Liver (tissue), 8 donors: ENCODE measurements at regions not wholly inside any gene's neighbourhood (a gene's known extent, or its start where the extent isn't known, plus 50 kb on each side); places are given as distances from the start of the nearest gene placed in this dataset.

Source experiments
- DNase-seq: peaks from one replicate; pipeline ENCODE4 v3.0.0-alpha.2; 2017; ENCODE audit warnings: low spot score
- H3K27ac ChIP-seq, 2 donors: one replicate each; pipeline ENCODE4 v1.7.0; 2013; ENCODE audit warnings: inconsistent platforms in 2 of 2, low read length in 2 of 2, control low read depth in 1 of 2, low read depth in 1 of 2, mild to moderate bottlenecking in 1 of 2
- H3K27me3 ChIP-seq, 4 donors: one replicate each; pipeline versions ENCODE4 v1.6.1 to v1.7.0; 2013; ENCODE audit warnings: low read length in 3 of 4, inconsistent platforms in 1 of 4, mild to moderate bottlenecking in 1 of 4, moderate library complexity in 1 of 4; ENCODE audit not compliant: control insufficient read depth in 4 of 4, insufficient read depth in 4 of 4
- H3K36me3 ChIP-seq, 4 donors: one replicate each; pipeline versions ENCODE4 v1.6.1 to v1.7.0; 2013; ENCODE audit warnings: low read length in 3 of 4, mild to moderate bottlenecking in 3 of 4, low read depth in 1 of 4, moderate library complexity in 1 of 4; ENCODE audit not compliant: control insufficient read depth in 4 of 4, insufficient read depth in 3 of 4
- H3K4me1 ChIP-seq, 4 donors: one replicate each; pipeline versions ENCODE4 v1.6.1 to v1.7.0; 2013; ENCODE audit warnings: low read length in 3 of 4, mild to moderate bottlenecking in 3 of 4, moderate library complexity in 1 of 4; ENCODE audit not compliant: control insufficient read depth in 4 of 4, insufficient read depth in 4 of 4
- H3K4me3 ChIP-seq, 3 donors: one replicate each; pipeline versions ENCODE4 v1.6.1 to v1.7.0; 2013; ENCODE audit warnings: low read length in 3 of 3, control low read depth in 1 of 3, low read depth in 1 of 3, mild to moderate bottlenecking in 1 of 3
- H3K9ac ChIP-seq, 2 donors: one replicate each; pipeline ENCODE4 v1.7.0; 2013; ENCODE audit warnings: low read length in 2 of 2, mild to moderate bottlenecking in 2 of 2, moderate library complexity in 2 of 2, control low read depth in 1 of 2, low read depth in 1 of 2
- H3K9me3 ChIP-seq, 4 donors: one replicate each; pipeline versions ENCODE4 v1.6.1 to v1.7.0; 2013; ENCODE audit warnings: low read length in 3 of 4; ENCODE audit not compliant: control insufficient read depth in 4 of 4
- ATF3 ChIP-seq: IDR thresholded peaks from 2 replicates; pipeline ENCODE4 v1.6.1; 2016; ENCODE audit warnings: antibody characterized with exemption
- CTCF ChIP-seq: fragments of 150-350 bp; IDR thresholded peaks from 2 replicates; pipeline ENCODE4 v1.5.1; 2017; ENCODE audit warnings: improper control_type of control experiment, low read depth, low read length; ENCODE audit not compliant: missing input control
- EGR1 ChIP-seq, 2 donors: IDR thresholded peaks; 2 replicates each; pipeline ENCODE4 v1.6.1; 2016 to 2018; ENCODE audit warnings: antibody characterized with exemption in 2 of 2, low read depth in 2 of 2
- FOXA2 ChIP-seq: IDR thresholded peaks from 2 replicates; pipeline ENCODE4 v1.6.1; 2016; ENCODE audit warnings: antibody characterized with exemption
- GABPA ChIP-seq, 2 donors: IDR thresholded peaks in 1 of 2; conservative IDR thresholded peaks in 1 of 2; 2 replicates each; pipeline ENCODE4 v1.6.1; 2016; ENCODE audit warnings: antibody characterized with exemption in 2 of 2, mild to moderate bottlenecking in 1 of 2, moderate library complexity in 1 of 2
- JUND ChIP-seq, 2 donors: IDR thresholded peaks; 2 replicates each; pipeline ENCODE4 v1.6.1; 2016; ENCODE audit warnings: antibody characterized with exemption in 2 of 2
- NR2F2 ChIP-seq: IDR thresholded peaks from 2 replicates; pipeline ENCODE4 v1.6.1; 2016; ENCODE audit warnings: antibody characterized with exemption
- RAD21 ChIP-seq, 2 donors: IDR thresholded peaks; 2 replicates each; pipeline ENCODE4 v1.6.1; 2016; ENCODE audit warnings: antibody characterized with exemption in 2 of 2, mild to moderate bottlenecking in 2 of 2
- RXRA ChIP-seq, 2 donors: IDR thresholded peaks; 2 replicates each; pipeline ENCODE4 v1.6.1; 2017 to 2018; ENCODE audit warnings: antibody characterized with exemption in 2 of 2, mild to moderate bottlenecking in 1 of 2
- YY1 ChIP-seq: IDR thresholded peaks from 2 replicates; pipeline ENCODE4 v1.6.1; 2016; ENCODE audit warnings: antibody characterized with exemption, mild to moderate bottlenecking
- ZBTB33 ChIP-seq: IDR thresholded peaks from 2 replicates; pipeline ENCODE4 v1.6.1; 2016; ENCODE audit warnings: antibody characterized with exemption
- WGBS: extraction: QIAGEN DNeasy Blood & Tissue Kit; methylation state at CpG from one replicate; pipeline ENCODE4 v1.1.7; 2013; 5-methylcytosine and 5-hydroxymethylcytosine counted together
- TF ChIP-seq, protein P1 (sequence below): IDR thresholded peaks from 2 replicates; pipeline ENCODE4 v1.6.1; 2016; ENCODE audit warnings: antibody characterized with exemption, mild to moderate bottlenecking
- donor health status: healthy.
- donor health status: healthy.
- donor health status: healthy.
- donor health status: healthy.
- donor health status: healthy.

DNA sequence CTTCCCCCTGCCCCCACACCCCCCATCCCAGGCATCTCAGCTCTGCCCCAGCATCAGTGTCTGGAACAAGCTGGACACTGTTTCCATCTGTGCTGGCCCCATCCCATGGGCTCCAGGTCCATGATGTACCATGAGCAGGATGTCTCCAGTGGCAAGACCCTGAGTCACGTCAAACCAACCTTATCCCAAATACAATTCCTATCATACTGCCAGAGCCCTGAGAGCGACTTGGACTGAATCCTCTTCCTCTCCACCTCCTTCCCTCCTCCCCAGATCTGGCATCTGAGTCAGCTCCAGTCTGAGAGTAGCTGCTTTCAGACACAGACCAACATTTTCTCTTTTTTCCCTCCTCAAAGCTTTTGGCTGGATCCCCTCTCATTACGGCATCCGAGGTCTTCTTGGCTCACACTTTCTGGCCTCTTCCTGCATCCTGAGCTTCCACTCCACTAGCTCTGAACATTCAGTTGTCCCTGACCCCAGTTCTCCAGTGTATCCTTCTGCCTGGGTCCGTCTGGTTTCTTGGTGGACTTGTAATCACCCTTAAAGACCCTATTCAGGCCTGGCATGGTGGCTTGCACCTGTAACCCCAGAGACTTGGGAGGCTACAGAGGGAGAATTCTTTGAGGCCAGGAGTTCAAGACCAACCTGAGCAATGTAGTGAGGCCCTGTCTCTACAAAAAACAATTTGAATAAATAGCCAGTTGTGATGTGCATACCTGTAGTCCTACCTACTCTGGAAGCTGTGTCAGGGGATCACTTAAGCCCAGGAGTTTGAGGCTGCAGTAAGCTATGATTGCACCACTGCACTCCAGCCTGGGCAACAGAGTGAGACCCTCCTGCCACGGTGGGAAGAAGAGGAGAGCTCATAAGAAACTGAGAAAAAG lies 68.3 kb downstream of the ACKR3 start:
- peaks cover 6 to 24% (median 9%) of the 10 kb centered on the region in 4 donors for H3K9me3 ChIP-seq
- TF ChIP-seq RXRA (IDR thresholded peaks at IDR 0.05): no peak
- no peak for TF ChIP-seq YY1
- no peak for TF ChIP-seq JUND (IDR thresholded peaks at IDR 0.05)
- TF ChIP-seq, protein P1, sequence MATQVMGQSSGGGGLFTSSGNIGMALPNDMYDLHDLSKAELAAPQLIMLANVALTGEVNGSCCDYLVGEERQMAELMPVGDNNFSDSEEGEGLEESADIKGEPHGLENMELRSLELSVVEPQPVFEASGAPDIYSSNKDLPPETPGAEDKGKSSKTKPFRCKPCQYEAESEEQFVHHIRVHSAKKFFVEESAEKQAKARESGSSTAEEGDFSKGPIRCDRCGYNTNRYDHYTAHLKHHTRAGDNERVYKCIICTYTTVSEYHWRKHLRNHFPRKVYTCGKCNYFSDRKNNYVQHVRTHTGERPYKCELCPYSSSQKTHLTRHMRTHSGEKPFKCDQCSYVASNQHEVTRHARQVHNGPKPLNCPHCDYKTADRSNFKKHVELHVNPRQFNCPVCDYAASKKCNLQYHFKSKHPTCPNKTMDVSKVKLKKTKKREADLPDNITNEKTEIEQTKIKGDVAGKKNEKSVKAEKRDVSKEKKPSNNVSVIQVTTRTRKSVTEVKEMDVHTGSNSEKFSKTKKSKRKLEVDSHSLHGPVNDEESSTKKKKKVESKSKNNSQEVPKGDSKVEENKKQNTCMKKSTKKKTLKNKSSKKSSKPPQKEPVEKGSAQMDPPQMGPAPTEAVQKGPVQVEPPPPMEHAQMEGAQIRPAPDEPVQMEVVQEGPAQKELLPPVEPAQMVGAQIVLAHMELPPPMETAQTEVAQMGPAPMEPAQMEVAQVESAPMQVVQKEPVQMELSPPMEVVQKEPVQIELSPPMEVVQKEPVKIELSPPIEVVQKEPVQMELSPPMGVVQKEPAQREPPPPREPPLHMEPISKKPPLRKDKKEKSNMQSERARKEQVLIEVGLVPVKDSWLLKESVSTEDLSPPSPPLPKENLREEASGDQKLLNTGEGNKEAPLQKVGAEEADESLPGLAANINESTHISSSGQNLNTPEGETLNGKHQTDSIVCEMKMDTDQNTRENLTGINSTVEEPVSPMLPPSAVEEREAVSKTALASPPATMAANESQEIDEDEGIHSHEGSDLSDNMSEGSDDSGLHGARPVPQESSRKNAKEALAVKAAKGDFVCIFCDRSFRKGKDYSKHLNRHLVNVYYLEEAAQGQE: no peak
- no peak for TF ChIP-seq GABPA (IDR thresholded peaks at IDR 0.05 in 1 of 2, conservative IDR thresholded peaks at IDR 0.05 in 1 of 2)
- no peak for TF ChIP-seq FOXA2
- no peak for TF ChIP-seq NR2F2
- no peak for TF ChIP-seq CTCF
- no peak for TF ChIP-seq ATF3
- TF ChIP-seq ZBTB33: no peak
- TF ChIP-seq EGR1 (IDR thresholded peaks at IDR 0.05; ENCODE audit: low read depth in 2 of 2): no peak
- no peak for TF ChIP-seq RAD21 (IDR thresholded peaks at IDR 0.05)
- WGBS: 70% methylated on average over 6 of the region's 6 CpGs

GRCh38 chr2:236638707-236639106 lies 69.1 kb downstream of the ACKR3 start:
- WGBS: 86% methylated on average over 7 of the region's 7 CpGs
- H3K36me3 ChIP-seq: no peaks in the 10 kb centered on the region
- TF ChIP-seq RAD21 (IDR thresholded peaks at IDR 0.05): no peak
- no peak for TF ChIP-seq YY1
- no peak overlapping the region for H3K4me3 ChIP-seq
- peaks cover 6 to 28% (median 12%) of the 10 kb centered on the region in 4 donors for H3K9me3 ChIP-seq
- no peaks in the 10 kb centered on the region for H3K4me1 ChIP-seq
- no peak for DNase-seq
- H3K27me3 ChIP-seq: no peaks in the 10 kb centered on the region
- H3K9ac ChIP-seq: no peak overlapping the region
- no peak overlapping the region for H3K27ac ChIP-seq

More for the DNA sequence above, 68.3 kb downstream of the ACKR3 start:
- H3K4me3 ChIP-seq: no peak overlapping the region
- no peak overlapping the region for H3K27ac ChIP-seq
- no peaks in the 10 kb centered on the region for H3K4me1 ChIP-seq
- H3K9ac ChIP-seq: no peak overlapping the region
- no peak for DNase-seq
- no peaks in the 10 kb centered on the region for H3K27me3 ChIP-seq
- no peaks in the 10 kb centered on the region for H3K36me3 ChIP-seq
